ENCODE measurements at regions not wholly inside any gene's neighbourhood (a gene's known extent, or its start where the extent isn't known, plus 50 kb on each side); places are given as distances from the start of the nearest gene placed in this dataset.

- Histone ChIP-seq H2BK20ac (ENCODE audit: low read depth, low read length) (no peak overlapping the region), H3K14ac (replicated peaks; ENCODE audit: low read depth, low read length) (no peak overlapping the region), H3K79me1 (ENCODE audit: low read depth in 1 of 2, low read length in 2 of 2) (no peaks in the 10 kb centered on the region), H2BK5ac (ENCODE audit: low read depth, low read length, poor library complexity, severe bottlenecking) (no peak overlapping the region), H2AK9ac (replicated peaks; ENCODE audit: low read depth, low read length, poor library complexity) (no peak overlapping the region), H3K18ac (ENCODE audit: low read depth, low read length) (no peak overlapping the region), H2BK120ac (ENCODE audit: low read depth, low read length) (no peak overlapping the region), H2BK15ac (ENCODE audit: low read depth, low read length) (no peak overlapping the region), H2AK5ac (ENCODE audit: low read depth, low read length) (no peak overlapping the region), H3K4me2 (ENCODE audit: low read depth, low read length) (no peak overlapping the region), H3K4ac (ENCODE audit: low read depth, low read length) (no peak overlapping the region), H3K23ac (ENCODE audit: low read depth, low read length) (no peak overlapping the region), H3K9me3 (ENCODE audit: control insufficient read depth, insufficient read depth, low read length) (no peaks in the 10 kb centered on the region; the same call in 1 of the 2 replicates), H2AFZ (replicated peaks; ENCODE audit: low read length, poor library complexity) (no peak overlapping the region), H3K56ac (ENCODE audit: extremely low read depth, insufficient read depth, low read length) (no peak overlapping the region), H4K8ac (ENCODE audit: low read depth in 2 of 2, low read length in 2 of 2) (no peak overlapping the region), H3K9ac (ENCODE audit: low read depth, low read length) (no peak overlapping the region), H3K27me3 (ENCODE audit: control insufficient read depth, insufficient read depth, low read length) (no peaks in the 10 kb centered on the region), H4K91ac (ENCODE audit: insufficient read depth, low read depth, low read length) (no peak overlapping the region), H3K9me1 (ENCODE audit: insufficient read depth, low read length) (no peaks in the 10 kb centered on the region), H3K27ac (ENCODE audit: insufficient read depth, low read length) (no peak overlapping the region), H4K5ac (ENCODE audit: low read depth, low read length) (no peak overlapping the region), H4K20me1 (ENCODE audit: insufficient read depth, low read length) (no peaks in the 10 kb centered on the region), H3K4me1 (ENCODE audit: control insufficient read depth, insufficient read depth, low read length) (no peaks in the 10 kb centered on the region), H3K36me3 (ENCODE audit: control insufficient read depth, insufficient read depth, low read length) (no peaks in the 10 kb centered on the region), H3K4me3 (ENCODE audit: insufficient read depth, low read depth, low read length) (no peak overlapping the region)
- dilution Hi-C loops (cut with HindIII; ENCODE audit: low sequenced_read_pairs, unreplicated experiment) = no loop called here
- DNase-seq (no peak), ATAC-seq (ENCODE audit: low read depth) (no peak)
- POLR2A ChIA-PET (ENCODE audit: unreplicated experiment) = no interaction called here
- intact Hi-C loops (cut with micrococcal nuclease) = no loop called here
- CTCF ChIA-PET = no interaction called here
- no TSS peak for BruUV-seq (replicated peaks)
- in situ Hi-C loops (cut with MboI; ENCODE audit: low sequenced_read_pairs) = no loop called here
- TF ChIP-seq CTCF (conservative IDR thresholded peaks at IDR 0.05; ENCODE audit: low read depth, low read length) = no peak
- no peak for TF ChIP-seq NFE2L2 (IDR thresholded peaks at IDR 0.05; ENCODE audit: low read depth, low read length)
- no peak for TF ChIP-seq RFX5 (IDR thresholded peaks at IDR 0.05; ENCODE audit: low read depth, low read length)
- TF ChIP-seq CHD1 (IDR thresholded peaks at IDR 0.05; ENCODE audit: low read depth, low read length) = no peak
- no peak for TF ChIP-seq BHLHE40 (IDR thresholded peaks at IDR 0.05; ENCODE audit: low read depth, low read length)
- no peak for TF ChIP-seq ELK1 (IDR thresholded peaks at IDR 0.05; ENCODE audit: borderline replicate concordance, low read depth, low read length)
- no peak for TF ChIP-seq FOS (IDR thresholded peaks at IDR 0.05; ENCODE audit: low read depth, low read length)
- TF ChIP-seq RAD21 (IDR thresholded peaks at IDR 0.05; ENCODE audit: low read length) = no peak
- TF ChIP-seq RCOR1 (IDR thresholded peaks at IDR 0.05; ENCODE audit: insufficient replicate concordance, low read length) = no peak
- TF ChIP-seq CEBPB (IDR thresholded peaks at IDR 0.05; ENCODE audit: low read depth, low read length) = no peak
- no peak for TF ChIP-seq MAFK (IDR thresholded peaks at IDR 0.05; ENCODE audit: low read depth, low read length)
- no peak for TF ChIP-seq USF2 (IDR thresholded peaks at IDR 0.05; ENCODE audit: low read depth, low read length)
- no peak for TF ChIP-seq SMC3 (IDR thresholded peaks at IDR 0.05; ENCODE audit: low read depth, low read length)
- no peak for TF ChIP-seq POLR2A (IDR thresholded peaks at IDR 0.05; ENCODE audit: low read depth, low read length)
- no peak for TF ChIP-seq MAZ (IDR thresholded peaks at IDR 0.05; ENCODE audit: borderline replicate concordance, low read depth, low read length)
- TF ChIP-seq MXI1 (IDR thresholded peaks at IDR 0.05; ENCODE audit: borderline replicate concordance, low read depth, low read length) = no peak
- 35% methylated on average over 3 of the region's 5 CpGs; no CpG with 5 or more reads in 1 of the 2 experiments for WGBS, 2 experiments (ENCODE audit: extremely low coverage in 2 of 2, insufficient read length in 1 of 2)
Observed at GRCh38 chr5:26245321-26245720, 793.1 kb downstream of the CDH9 start.

Data from IMR-90 (cell line).